Panc1 (cell line): ENCODE measurements at regions not wholly inside any gene's neighbourhood (a gene's known extent, or its start where the extent isn't known, plus 50 kb on each side); places are given as distances from the start of the nearest gene placed in this dataset.

Source experiments
- ATAC-seq: fragments of 200-7000 bp; cut with Tn5 transposase; 2 replicates; pipeline ENCODE4 v1.9.1; 2020; ENCODE audit warnings: mild to moderate bottlenecking, moderate library complexity
- BruUV-seq: library from RNA; stranded (reverse); fragments of 400-500 nt; replicated peaks from 2 replicates; lab custom pipeline; 2021; lab: Mats Ljungman, UMichigan
- CTCF ChIA-PET: fragments of 300-600 bp; sonication (Branson Sonifier 250); formaldehyde crosslinking; loops from one replicate; lab custom pipeline; 2022; ENCODE audit warnings: antibody characterized with exemption; lab: Charles Lee
- POLR2A ChIA-PET: fragments of 300-600 bp; sonication (Branson Sonifier 250); formaldehyde crosslinking; loops from one replicate; lab custom pipeline; 2022; ENCODE audit warnings: antibody characterized with exemption; lab: Charles Lee
- DNase-seq: peaks from one replicate; pipeline ENCODE4 v3.0.0-alpha.2; 2010; ENCODE audit warnings: low read depth, low spot score
- H3K27ac ChIP-seq: 2 replicates; pipeline ENCODE4 v1.5.1; 2011; ENCODE audit warnings: mild to moderate bottlenecking, low read length, inconsistent platforms
- H3K27me3 ChIP-seq: fragments of 200-500 bp; sonication (Bioruptor generic); 2 replicates; pipeline ENCODE4 v1.6.0; 2014; ENCODE audit warnings: low read length, inconsistent platforms; ENCODE audit not compliant: control insufficient read depth, insufficient read depth
- H3K36me3 ChIP-seq: fragments of 200-500 bp; sonication (Bioruptor generic); 2 replicates; pipeline ENCODE4 v1.5.1; 2014; ENCODE audit warnings: inconsistent platforms, mild to moderate bottlenecking, low read length, moderate library complexity; ENCODE audit not compliant: control insufficient read depth, insufficient read depth
- H3K4me1 ChIP-seq: 2 replicates; pipeline ENCODE4 v1.5.1; 2011; ENCODE audit warnings: inconsistent platforms, mild to moderate bottlenecking, low read length, moderate library complexity; ENCODE audit not compliant: control insufficient read depth, insufficient read depth
- H3K4me3 ChIP-seq, 2 experiments: 2 replicates each; pipeline ENCODE4 v1.5.1; 2011 to 2012; ENCODE audit warnings: low read depth in 2 of 2, low read length in 2 of 2, mild to moderate bottlenecking in 2 of 2, inconsistent platforms in 1 of 2, moderate library complexity in 1 of 2
- H3K9me3 ChIP-seq: fragments of 200-500 bp; sonication (Bioruptor generic); 2 replicates; pipeline ENCODE4 v1.5.1; 2014; ENCODE audit warnings: low read depth, mild to moderate bottlenecking, inconsistent platforms, low read length, moderate library complexity; ENCODE audit not compliant: control insufficient read depth, insufficient read depth
- POLR2AphosphoS5 ChIP-seq: IDR thresholded peaks from 2 replicates; pipeline ENCODE4 v1.6.1; 2012; ENCODE audit warnings: mild to moderate bottlenecking, low read depth, low read length, moderate library complexity
- REST ChIP-seq, 2 experiments: IDR thresholded peaks; 2 replicates each; pipeline ENCODE4 v1.6.1; 2011 to 2012; ENCODE audit warnings: low read depth in 2 of 2, control low read depth in 1 of 2, low read length in 1 of 2, mild to moderate bottlenecking in 1 of 2, moderate library complexity in 1 of 2; ENCODE audit not compliant: insufficient read depth in 1 of 2
- SIN3A ChIP-seq: IDR thresholded peaks from 2 replicates; pipeline ENCODE4 v1.6.1; 2012; ENCODE audit warnings: low read depth, mild to moderate bottlenecking, low read length, moderate library complexity, borderline replicate concordance; ENCODE audit not compliant: insufficient read depth
- TCF7L2 ChIP-seq: IDR thresholded peaks from 2 replicates; pipeline ENCODE4 v1.6.1; 2011; ENCODE audit warnings: mild to moderate bottlenecking, low read depth, low read length, inconsistent platforms
- in situ Hi-C: cut with HindIII; loops from 2 replicates; pipeline ENCODE4 v1.10.0; 2016; ENCODE audit warnings: low sequenced_read_pairs, low pct_unique_long_range_greater_than_20kb
- intact Hi-C: fragments of 100-400 bp; cut with micrococcal nuclease; formaldehyde crosslinking; loops from one replicate; pipeline ENCODE4 v1.10.0; 2022; ENCODE audit not compliant: unreplicated experiment
- TF ChIP-seq, protein P1 (sequence below): fragments of 450-650 bp; IDR thresholded peaks from 2 replicates; pipeline ENCODE4 v1.5.1; 2017; ENCODE audit warnings: mild to moderate bottlenecking

DNA sequence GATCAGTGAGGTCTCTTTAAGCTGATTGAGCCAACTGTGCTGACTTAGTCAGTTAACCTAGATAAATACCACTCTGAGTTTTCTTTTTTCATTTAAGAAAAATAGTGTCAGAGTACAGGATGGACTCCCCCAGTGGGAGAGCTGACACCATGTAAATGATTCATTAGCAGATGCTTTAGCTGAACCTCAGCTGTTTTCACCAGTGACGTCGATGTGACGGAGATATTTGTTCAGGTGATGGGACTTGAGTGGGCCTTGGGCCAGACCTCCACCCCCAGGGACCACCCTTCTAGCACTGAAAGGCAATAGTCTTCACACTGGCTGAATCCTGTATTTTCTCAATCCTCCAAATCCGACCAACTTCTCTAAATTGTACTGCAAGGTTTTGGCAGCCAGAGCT is 196.1 kb downstream of the GAS1 start:
- intact Hi-C loops, result no loop called here
- no peaks in the 10 kb centered on the region for H3K9me3 ChIP-seq
- H3K27ac ChIP-seq, result no peak overlapping the region
- ChIA-PET POLR2A (no interaction called here), CTCF (no interaction called here)
- H3K36me3 ChIP-seq, result no peaks in the 10 kb centered on the region
- H3K4me1 ChIP-seq, result no peaks in the 10 kb centered on the region
- no TSS peak for BruUV-seq
- no peaks in the 10 kb centered on the region for H3K27me3 ChIP-seq
- in situ Hi-C loops, result no loop called here
- DNase-seq (no peak), ATAC-seq (no peak)
- no peak for TF ChIP-seq SIN3A
- TF ChIP-seq, protein P1, sequence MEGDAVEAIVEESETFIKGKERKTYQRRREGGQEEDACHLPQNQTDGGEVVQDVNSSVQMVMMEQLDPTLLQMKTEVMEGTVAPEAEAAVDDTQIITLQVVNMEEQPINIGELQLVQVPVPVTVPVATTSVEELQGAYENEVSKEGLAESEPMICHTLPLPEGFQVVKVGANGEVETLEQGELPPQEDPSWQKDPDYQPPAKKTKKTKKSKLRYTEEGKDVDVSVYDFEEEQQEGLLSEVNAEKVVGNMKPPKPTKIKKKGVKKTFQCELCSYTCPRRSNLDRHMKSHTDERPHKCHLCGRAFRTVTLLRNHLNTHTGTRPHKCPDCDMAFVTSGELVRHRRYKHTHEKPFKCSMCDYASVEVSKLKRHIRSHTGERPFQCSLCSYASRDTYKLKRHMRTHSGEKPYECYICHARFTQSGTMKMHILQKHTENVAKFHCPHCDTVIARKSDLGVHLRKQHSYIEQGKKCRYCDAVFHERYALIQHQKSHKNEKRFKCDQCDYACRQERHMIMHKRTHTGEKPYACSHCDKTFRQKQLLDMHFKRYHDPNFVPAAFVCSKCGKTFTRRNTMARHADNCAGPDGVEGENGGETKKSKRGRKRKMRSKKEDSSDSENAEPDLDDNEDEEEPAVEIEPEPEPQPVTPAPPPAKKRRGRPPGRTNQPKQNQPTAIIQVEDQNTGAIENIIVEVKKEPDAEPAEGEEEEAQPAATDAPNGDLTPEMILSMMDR, result no peak
- H3K4me3 ChIP-seq, result no peak overlapping the region

DNA sequence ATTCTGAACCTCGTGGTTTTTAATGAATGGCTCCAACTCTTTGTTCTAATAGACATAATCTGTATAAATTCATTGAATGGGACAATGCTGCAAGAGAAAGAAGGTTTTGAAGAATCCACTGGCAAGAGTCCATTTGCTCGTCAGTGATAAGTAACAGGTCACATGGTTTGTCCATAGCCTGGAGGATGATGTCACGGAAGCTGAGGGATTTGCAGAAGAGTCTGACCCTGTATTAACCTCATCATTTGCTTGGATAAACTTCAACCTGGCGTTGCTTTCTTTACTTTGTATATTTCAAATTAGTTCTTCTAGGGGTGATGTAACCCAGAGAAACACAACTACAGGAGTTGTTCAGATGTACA is 197.4 kb downstream of the GAS1 start:
- ChIA-PET CTCF (no interaction called here), POLR2A (no interaction called here)
- no peaks in the 10 kb centered on the region for H3K36me3 ChIP-seq
- no peaks in the 10 kb centered on the region for H3K9me3 ChIP-seq
- H3K4me1 ChIP-seq, result no peaks in the 10 kb centered on the region
- in situ Hi-C loops (no loop called here), intact Hi-C loops (no loop called here)
- no peaks in the 10 kb centered on the region for H3K27me3 ChIP-seq
- TF ChIP-seq POLR2AphosphoS5 (no peak), REST (IDR thresholded peaks at IDR 0.05; ENCODE audit: insufficient read depth in 1 of 2, low read depth in 2 of 2, low read length in 1 of 2) (no peak), TCF7L2 (no peak), SIN3A (no peak)
- TF ChIP-seq, protein P1, result no peak
- H3K4me3 ChIP-seq, result no peak overlapping the region
- no peak overlapping the region for H3K27ac ChIP-seq
- DNase-seq (no peak), ATAC-seq (no peak)
- no TSS peak for BruUV-seq
